MM.1S (cell line): ENCODE measurements at regions not wholly inside any gene's neighbourhood (a gene's known extent, or its start where the extent isn't known, plus 50 kb on each side); places are given as distances from the start of the nearest gene placed in this dataset.

Experiments
- EZH2 ChIP-seq: fragments of 300-600 bp; sonication (generic); optimal IDR thresholded peaks from 2 replicates; pipeline ENCODE3; 2017; ENCODE audit warnings: low read depth, mild to moderate bottlenecking, antibody characterized with exemption, low read length, mixed read lengths
- TF ChIP-seq, protein P1 (sequence below): fragments of 300-600 bp; sonication (generic); IDR thresholded peaks from 2 replicates; pipeline ENCODE4 v1.5.1; 2016; ENCODE audit warnings: antibody characterized with exemption, low read length, mixed read lengths

DNA sequence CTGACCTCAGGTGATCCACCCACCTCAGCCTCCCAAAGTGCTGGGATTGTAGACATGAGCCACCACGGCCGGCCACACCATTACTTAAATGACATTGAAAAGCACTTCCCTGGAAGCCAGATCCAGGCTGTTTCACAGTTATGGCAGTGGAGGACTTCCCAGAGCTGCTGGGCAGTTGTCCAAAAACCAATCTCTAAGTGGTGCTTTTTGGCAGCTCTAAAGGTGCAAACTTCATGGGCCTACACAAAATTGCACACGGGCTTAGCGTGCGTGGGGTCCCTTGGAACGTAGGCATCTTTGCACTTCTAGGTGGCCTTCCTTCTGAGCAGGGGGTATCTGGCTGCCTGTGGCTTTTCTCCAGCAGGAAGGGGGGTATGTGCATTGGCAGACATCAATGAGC is 172.3 kb downstream of the SHOX start:
- TF ChIP-seq, protein P1, sequence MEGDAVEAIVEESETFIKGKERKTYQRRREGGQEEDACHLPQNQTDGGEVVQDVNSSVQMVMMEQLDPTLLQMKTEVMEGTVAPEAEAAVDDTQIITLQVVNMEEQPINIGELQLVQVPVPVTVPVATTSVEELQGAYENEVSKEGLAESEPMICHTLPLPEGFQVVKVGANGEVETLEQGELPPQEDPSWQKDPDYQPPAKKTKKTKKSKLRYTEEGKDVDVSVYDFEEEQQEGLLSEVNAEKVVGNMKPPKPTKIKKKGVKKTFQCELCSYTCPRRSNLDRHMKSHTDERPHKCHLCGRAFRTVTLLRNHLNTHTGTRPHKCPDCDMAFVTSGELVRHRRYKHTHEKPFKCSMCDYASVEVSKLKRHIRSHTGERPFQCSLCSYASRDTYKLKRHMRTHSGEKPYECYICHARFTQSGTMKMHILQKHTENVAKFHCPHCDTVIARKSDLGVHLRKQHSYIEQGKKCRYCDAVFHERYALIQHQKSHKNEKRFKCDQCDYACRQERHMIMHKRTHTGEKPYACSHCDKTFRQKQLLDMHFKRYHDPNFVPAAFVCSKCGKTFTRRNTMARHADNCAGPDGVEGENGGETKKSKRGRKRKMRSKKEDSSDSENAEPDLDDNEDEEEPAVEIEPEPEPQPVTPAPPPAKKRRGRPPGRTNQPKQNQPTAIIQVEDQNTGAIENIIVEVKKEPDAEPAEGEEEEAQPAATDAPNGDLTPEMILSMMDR, result no peak
- TF ChIP-seq EZH2, result no peak
